Sigmoid colon (tissue), 6 donors: ENCODE measurements at regions not wholly inside any gene's neighbourhood (a gene's known extent, or its start where the extent isn't known, plus 50 kb on each side); places are given as distances from the start of the nearest gene placed in this dataset.

Experiments used
- DNase-seq: peaks from one replicate; pipeline ENCODE4 v3.0.0-alpha.2; 2019
- H3K27ac ChIP-seq, 4 donors: fragments of 200-600 bp; sonication (generic); one replicate each; pipeline ENCODE4 v1.5.1; 2016 to 2019; ENCODE audit warnings: mild to moderate bottlenecking in 1 of 4
- H3K27me3 ChIP-seq, 3 donors: fragments of 200-600 bp; sonication (generic); one replicate each; pipeline ENCODE4 v1.5.1; 2019; ENCODE audit warnings: mild to moderate bottlenecking in 1 of 3
- H3K36me3 ChIP-seq, 4 donors: fragments of 200-600 bp; sonication (generic); one replicate each; pipeline ENCODE4 v1.5.1; 2016 to 2019
- H3K4me1 ChIP-seq, 4 donors: fragments of 200-600 bp; sonication (generic); one replicate each; pipeline ENCODE4 v1.5.1; 2017 to 2019
- H3K4me3 ChIP-seq, 4 donors: fragments of 200-600 bp; sonication (generic); one replicate each; pipeline ENCODE4 v1.5.1; 2017 to 2019; ENCODE audit warnings: mild to moderate bottlenecking in 2 of 4, moderate library complexity in 1 of 4
- H3K9me3 ChIP-seq, 4 donors: fragments of 200-600 bp in 3 of 4; sonication (generic) in 3 of 4; one replicate each; pipeline versions ENCODE4 v1.5.1 to v1.6.1; 2013 to 2019
- CTCF ChIP-seq, 4 experiments: fragments of 450-650 bp in 3 of 4; fragments of 200-600 bp in 1 of 4; IDR thresholded peaks; one replicate each; pipeline ENCODE4 v1.5.1; 2016 to 2019; ENCODE audit warnings: antibody characterized with exemption in 4 of 4, mild to moderate bottlenecking in 3 of 4, moderate library complexity in 2 of 4
- EP300 ChIP-seq, 4 donors: sonication (generic); formaldehyde crosslinking; IDR thresholded peaks; one replicate each; pipeline ENCODE4 v1.6.1; 2017; ENCODE audit warnings: antibody characterized with exemption in 4 of 4
- POLR2A ChIP-seq, 2 donors: fragments of 450-650 bp; IDR thresholded peaks; one replicate each; pipeline ENCODE4 v1.6.1; 2016; ENCODE audit warnings: antibody characterized with exemption in 2 of 2, mild to moderate bottlenecking in 2 of 2, moderate library complexity in 2 of 2
- POLR2AphosphoS5 ChIP-seq, 4 donors: sonication (generic); formaldehyde crosslinking; IDR thresholded peaks; one replicate each; pipeline ENCODE4 v1.6.1; 2017; ENCODE audit warnings: antibody characterized with exemption in 4 of 4
- WGBS, 2 donors: extraction: QIAGEN DNeasy Blood & Tissue Kit; methylation state at CpG; one replicate each; pipeline ENCODE4 v1.1.7; 2013; 5-methylcytosine and 5-hydroxymethylcytosine counted together
- intact Hi-C: fragments of 100-400 bp; cut with DNase I; formaldehyde crosslinking; loops from one replicate; pipeline ENCODE4 v1.15.1; 2023
- donor health status: healthy with polysubstance abuse.
- donor health status: healthy.

- TF ChIP-seq POLR2A (IDR thresholded peaks at IDR 0.05) (no peak), EP300 (IDR thresholded peaks at IDR 0.05) (no peak), CTCF (IDR thresholded peaks at IDR 0.05) (no peak), POLR2AphosphoS5 (IDR thresholded peaks at IDR 0.05) (no peak)
- Histone ChIP-seq H3K4me1 (no peaks in the 10 kb centered on the region), H3K9me3 (no peaks in the 10 kb centered on the region), H3K36me3 (no peaks in the 10 kb centered on the region), H3K27me3 (no peaks in the 10 kb centered on the region), H3K4me3 (no peak overlapping the region), H3K27ac (peak overlapping the region in 1 of 4 donors; percentile 27)
- intact Hi-C loops: no loop called here
- 60 to 65% methylated on average over 3 of the region's 3 CpGs for WGBS, 2 donors
- DNase-seq: no peak
Observed at GRCh38 chr6:122153557-122153956, 245.9 kb upstream of the HSF2 start.

- no peaks in the 10 kb centered on the region for H3K27me3 ChIP-seq
- no peaks in the 10 kb centered on the region for H3K4me1 ChIP-seq
- H3K36me3 ChIP-seq: no peaks in the 10 kb centered on the region
- H3K4me3 ChIP-seq: no peak overlapping the region
- intact Hi-C loops: no loop called here
- no peaks in the 10 kb centered on the region for H3K9me3 ChIP-seq
- TF ChIP-seq CTCF (IDR thresholded peaks at IDR 0.05): no peak
- no peak for TF ChIP-seq EP300 (IDR thresholded peaks at IDR 0.05)
- no peak for TF ChIP-seq POLR2A (IDR thresholded peaks at IDR 0.05)
- no peak for TF ChIP-seq POLR2AphosphoS5 (IDR thresholded peaks at IDR 0.05)
- DNase-seq: no peak
- 50 to 63% methylated on average over 1 of the region's 1 CpG for WGBS, 2 donors
- H3K27ac ChIP-seq: peak overlapping the region in 1 of 4 donors; percentile 27
Observed at GRCh38 chr6:122154155-122154554, 245.3 kb upstream of the HSF2 start.

GRCh38 chr6:122154912-122155575 is 244.4 kb upstream of the HSF2 start:
- intact Hi-C loops: no loop called here
- no peaks in the 10 kb centered on the region for H3K4me1 ChIP-seq
- H3K27me3 ChIP-seq: no peaks in the 10 kb centered on the region
- no peaks in the 10 kb centered on the region for H3K36me3 ChIP-seq
- WGBS, 2 donors: 67 to 76% methylated on average over 2 of the region's 2 CpGs
- peak; percentile 64 for DNase-seq
- no peak for TF ChIP-seq EP300 (IDR thresholded peaks at IDR 0.05)
- no peak overlapping the region for H3K4me3 ChIP-seq
- H3K27ac ChIP-seq: no peak overlapping the region
- no peaks in the 10 kb centered on the region for H3K9me3 ChIP-seq

- Histone ChIP-seq H3K27me3 (no peaks in the 10 kb centered on the region), H3K4me1 (no peaks in the 10 kb centered on the region), H3K36me3 (no peaks in the 10 kb centered on the region), H3K27ac (no peak overlapping the region), H3K9me3 (no peaks in the 10 kb centered on the region), H3K4me3 (no peak overlapping the region)
- intact Hi-C loops: no loop called here
- TF ChIP-seq POLR2A (IDR thresholded peaks at IDR 0.05): no peak
- TF ChIP-seq POLR2AphosphoS5 (IDR thresholded peaks at IDR 0.05): no peak
- no peak for TF ChIP-seq CTCF (IDR thresholded peaks at IDR 0.05)
- no peak for TF ChIP-seq EP300 (IDR thresholded peaks at IDR 0.05)
- DNase-seq: no peak
- 82 to 86% methylated on average over 5 of the region's 5 CpGs for WGBS, 2 donors
Observed at GRCh38 chr6:122161136-122161535, 238.3 kb upstream of the HSF2 start.

- no peak for DNase-seq
- no peak for TF ChIP-seq CTCF (IDR thresholded peaks at IDR 0.05)
- no peak for TF ChIP-seq POLR2AphosphoS5 (IDR thresholded peaks at IDR 0.05)
- no peaks in the 10 kb centered on the region for H3K27me3 ChIP-seq
- H3K27ac ChIP-seq: no peak overlapping the region
- WGBS, 2 donors: 87 to 89% methylated on average over 20 of the region's 20 CpGs
- H3K9me3 ChIP-seq: no peaks in the 10 kb centered on the region
- no peak overlapping the region for H3K4me3 ChIP-seq
- no peaks in the 10 kb centered on the region for H3K36me3 ChIP-seq
- intact Hi-C loops: no loop called here
- H3K4me1 ChIP-seq: no peaks in the 10 kb centered on the region
Observed at GRCh38 chr6:122165014-122165413, 234.4 kb upstream of the HSF2 start.
